ENCODE measurements at regions not wholly inside any gene's neighbourhood (a gene's known extent, or its start where the extent isn't known, plus 50 kb on each side); places are given as distances from the start of the nearest gene placed in this dataset.
"Not testable (repeated sequence)": the region's sequence is repeated elsewhere in the genome, so short reads cannot be mapped to it uniquely, and the experiment has no call there.

DNA sequence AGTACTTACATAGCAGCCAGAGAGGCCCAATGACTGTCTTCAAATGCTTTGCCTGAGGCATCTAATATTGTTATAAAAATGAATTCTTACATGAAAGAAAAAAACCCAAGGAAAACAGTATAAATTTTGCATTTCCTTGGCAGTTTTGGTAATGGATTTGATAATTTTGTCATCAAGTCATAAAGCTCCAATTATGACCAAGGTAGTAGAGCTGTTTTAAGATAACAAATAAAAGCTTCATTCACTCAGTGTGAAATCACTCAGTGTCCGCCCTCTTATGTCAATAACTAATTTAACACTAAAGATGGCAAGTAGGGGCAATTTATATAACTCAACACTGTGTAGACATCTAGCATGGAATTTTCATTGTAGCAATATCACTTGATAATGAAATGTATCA is 193.9 kb downstream of the ANKRD7 start:
- Histone ChIP-seq H3K27ac (ENCODE audit: low read depth, low read length) (no peak overlapping the region), H3K4me3 (ENCODE audit: low read length) (no peak overlapping the region), H3K4me1 (ENCODE audit: insufficient read depth, low read length) (no peaks in the 10 kb centered on the region), H3K9me3 (ENCODE audit: insufficient read depth, low read depth, low read length) (no peaks in the 10 kb centered on the region), H3K36me3 (ENCODE audit: insufficient read depth, low read length) (no peaks in the 10 kb centered on the region), H3K9ac (ENCODE audit: low read depth, low read length) (no peak overlapping the region), H3K27me3 (ENCODE audit: insufficient read depth, low read length) (no peaks in the 10 kb centered on the region)
- no CpG with 5 or more reads among the region's 1 CpG for WGBS

DNA sequence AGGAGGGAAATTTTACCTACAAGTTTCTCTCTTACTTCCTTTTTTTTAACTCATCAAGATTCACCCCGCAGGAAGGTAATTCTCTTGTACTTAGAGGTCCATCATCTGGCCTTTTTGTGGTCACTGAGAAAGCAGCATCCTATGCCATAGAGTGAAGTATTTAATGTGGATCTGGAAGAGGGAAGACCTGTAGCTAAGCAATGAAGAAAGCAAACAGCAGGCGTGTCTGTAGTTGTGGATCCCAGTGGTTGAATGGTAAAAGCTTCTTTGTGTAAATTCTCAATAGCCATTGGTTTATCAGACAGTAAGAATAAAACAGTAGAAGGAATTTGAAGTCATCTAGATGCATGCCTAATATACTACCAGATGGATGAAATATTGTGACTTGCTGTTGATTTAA is 196.4 kb downstream of the ANKRD7 start:
- Histone ChIP-seq H3K9ac (ENCODE audit: low read depth, low read length) (no peak overlapping the region), H3K27ac (ENCODE audit: low read depth, low read length) (no peak overlapping the region), H3K9me3 (ENCODE audit: insufficient read depth, low read depth, low read length) (no peaks in the 10 kb centered on the region), H3K36me3 (ENCODE audit: insufficient read depth, low read length) (no peaks in the 10 kb centered on the region), H3K27me3 (ENCODE audit: insufficient read depth, low read length) (no peaks in the 10 kb centered on the region), H3K4me1 (ENCODE audit: insufficient read depth, low read length) (no peaks in the 10 kb centered on the region), H3K4me3 (ENCODE audit: low read length) (no peak overlapping the region)
- 82% methylated on average over 2 of the region's 2 CpGs for WGBS

DNA sequence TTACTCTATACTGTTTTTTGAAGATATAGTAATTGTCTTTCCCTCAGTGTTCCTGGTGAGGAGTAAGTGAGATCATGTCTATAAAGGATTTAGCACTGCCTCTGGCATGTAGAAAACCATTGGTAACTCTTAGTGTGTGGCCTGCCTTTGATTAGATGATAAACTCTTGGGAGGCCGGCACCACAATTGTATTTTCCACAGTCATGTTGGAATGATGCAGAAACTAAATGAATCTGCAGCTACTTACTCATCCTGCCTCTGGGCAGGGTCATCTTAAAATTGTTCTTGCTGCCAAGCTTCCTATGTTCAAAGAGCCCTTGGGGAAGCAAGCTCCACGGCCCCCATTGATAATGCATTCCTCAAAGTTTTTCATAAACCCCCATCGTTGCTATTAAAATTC is 204.6 kb downstream of the ANKRD7 start:
- no peaks in the 10 kb centered on the region for H3K27me3 ChIP-seq (ENCODE audit: insufficient read depth, low read length)
- no peaks in the 10 kb centered on the region for H3K4me1 ChIP-seq (ENCODE audit: insufficient read depth, low read length)
- H3K9me3 ChIP-seq (ENCODE audit: insufficient read depth, low read depth, low read length) = 0 out of 2 replicates have a peak, but pooled peaks cover 3% of the 10 kb centered on the region
- H3K4me3 ChIP-seq (ENCODE audit: low read length) = no peak overlapping the region
- H3K36me3 ChIP-seq (ENCODE audit: insufficient read depth, low read length) = no peaks in the 10 kb centered on the region
- no peak overlapping the region for H3K27ac ChIP-seq (ENCODE audit: low read depth, low read length)
- WGBS = 65% methylated on average over 3 of the region's 3 CpGs
- no peak overlapping the region for H3K9ac ChIP-seq (ENCODE audit: low read depth, low read length)

DNA sequence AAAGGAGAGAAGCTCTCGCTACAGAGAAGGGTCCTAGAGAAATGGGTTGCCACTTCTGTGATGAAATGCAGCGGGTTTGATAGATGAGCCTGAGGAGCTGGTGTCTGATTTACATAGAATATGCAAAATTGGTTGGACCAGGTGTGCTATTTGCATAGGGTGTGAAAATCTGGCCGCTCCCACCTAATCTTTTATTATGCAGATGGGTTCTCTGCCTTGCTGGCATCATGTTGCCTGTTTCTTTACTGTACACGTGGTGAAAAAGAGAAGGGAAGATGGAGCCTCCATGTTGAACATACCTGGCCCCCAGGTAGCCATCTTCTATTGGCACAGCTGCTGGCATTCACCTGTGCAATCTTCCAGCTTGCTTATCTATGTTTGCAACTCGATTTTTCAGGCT is 212.2 kb downstream of the ANKRD7 start:
- H3K9ac ChIP-seq (ENCODE audit: low read depth, low read length) = no peak overlapping the region
- no peak overlapping the region for H3K4me3 ChIP-seq (ENCODE audit: low read length)
- no peak overlapping the region for H3K27ac ChIP-seq (ENCODE audit: low read depth, low read length)
- no peaks in the 10 kb centered on the region for H3K36me3 ChIP-seq (ENCODE audit: insufficient read depth, low read length)
- H3K27me3 ChIP-seq (ENCODE audit: insufficient read depth, low read length) = no peaks in the 10 kb centered on the region
- no peaks in the 10 kb centered on the region for H3K4me1 ChIP-seq (ENCODE audit: insufficient read depth, low read length)
- H3K9me3 ChIP-seq (ENCODE audit: insufficient read depth, low read depth, low read length) = 0 out of 2 replicates have a peak, but pooled peaks cover 5% of the 10 kb centered on the region
- 74% methylated on average over 5 of the region's 5 CpGs for WGBS

DNA sequence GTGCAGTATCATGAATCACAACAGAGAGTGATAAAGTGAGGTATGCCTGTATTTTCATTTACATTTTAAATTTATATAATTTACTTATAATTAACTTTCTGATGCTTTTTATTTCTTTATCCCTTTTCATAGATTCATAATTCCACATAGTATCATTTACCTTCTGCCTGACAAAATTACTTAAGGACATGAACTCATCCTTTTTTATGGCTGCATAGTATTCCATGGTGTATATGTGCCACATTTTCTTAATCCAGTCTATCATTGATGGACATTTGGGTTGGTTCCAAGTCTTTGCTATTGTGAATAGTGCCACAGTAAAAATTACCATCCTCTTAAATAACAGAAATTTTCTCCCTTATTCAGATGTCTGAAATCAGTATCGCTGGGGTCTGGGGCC is 224.5 kb downstream of the ANKRD7 start:
- H3K4me3 ChIP-seq (ENCODE audit: low read length); H3K4me1 ChIP-seq (ENCODE audit: insufficient read depth, low read length); H3K9ac ChIP-seq (ENCODE audit: low read depth, low read length); H3K9me3 ChIP-seq (ENCODE audit: insufficient read depth, low read depth, low read length); H3K27me3 ChIP-seq (ENCODE audit: insufficient read depth, low read length); H3K27ac ChIP-seq (ENCODE audit: low read depth, low read length); H3K36me3 ChIP-seq (ENCODE audit: insufficient read depth, low read length): not testable (repeated sequence)
- WGBS = 100% methylated on average over 1 of the region's 1 CpG

DNA sequence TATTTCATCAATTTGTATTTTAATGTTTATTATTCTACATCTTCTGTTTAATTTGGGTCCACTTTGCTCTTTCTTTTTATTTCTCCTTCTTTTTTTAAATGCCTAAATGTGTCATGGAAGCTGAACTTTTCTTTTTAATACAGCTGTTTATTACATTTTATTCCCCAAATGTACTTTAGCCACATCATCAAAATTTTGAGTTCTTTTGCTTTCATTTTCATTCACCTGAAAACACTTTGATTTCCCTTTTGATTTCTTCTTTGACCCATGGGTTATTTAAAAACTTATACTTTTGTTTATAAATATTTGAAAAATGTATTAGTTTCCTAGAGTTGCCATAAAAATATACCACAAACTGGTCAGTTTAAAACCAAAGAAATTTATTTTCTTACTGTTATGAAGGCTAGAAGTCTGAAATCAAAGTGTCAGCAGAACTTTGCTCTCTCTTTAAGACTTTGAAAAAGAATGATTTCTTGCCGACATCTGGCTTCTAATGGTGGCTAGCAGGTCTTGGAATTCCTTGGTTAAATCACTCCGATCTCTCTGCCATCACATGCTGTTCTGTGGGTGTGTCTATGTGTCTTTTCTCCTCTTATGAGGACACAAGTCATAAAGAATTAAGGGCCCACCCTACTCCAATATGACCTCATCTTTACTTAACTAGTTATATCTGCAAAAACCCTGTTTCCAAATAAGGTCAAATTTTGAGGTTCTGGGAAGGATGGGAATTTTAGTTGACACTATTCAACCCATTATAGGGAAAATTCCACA is 225.5 kb downstream of the ANKRD7 start:
- Histone ChIP-seq H3K4me3 (ENCODE audit: low read length) (no peak overlapping the region), H3K4me1 (ENCODE audit: insufficient read depth, low read length) (no peaks in the 10 kb centered on the region), H3K27me3 (ENCODE audit: insufficient read depth, low read length) (no peaks in the 10 kb centered on the region), H3K27ac (ENCODE audit: low read depth, low read length) (no peak overlapping the region), H3K9me3 (ENCODE audit: insufficient read depth, low read depth, low read length) (no peaks in the 10 kb centered on the region), H3K36me3 (ENCODE audit: insufficient read depth, low read length) (no peaks in the 10 kb centered on the region), H3K9ac (ENCODE audit: low read depth, low read length) (no peak overlapping the region)
- 97% methylated on average over 2 of the region's 2 CpGs for WGBS

DNA sequence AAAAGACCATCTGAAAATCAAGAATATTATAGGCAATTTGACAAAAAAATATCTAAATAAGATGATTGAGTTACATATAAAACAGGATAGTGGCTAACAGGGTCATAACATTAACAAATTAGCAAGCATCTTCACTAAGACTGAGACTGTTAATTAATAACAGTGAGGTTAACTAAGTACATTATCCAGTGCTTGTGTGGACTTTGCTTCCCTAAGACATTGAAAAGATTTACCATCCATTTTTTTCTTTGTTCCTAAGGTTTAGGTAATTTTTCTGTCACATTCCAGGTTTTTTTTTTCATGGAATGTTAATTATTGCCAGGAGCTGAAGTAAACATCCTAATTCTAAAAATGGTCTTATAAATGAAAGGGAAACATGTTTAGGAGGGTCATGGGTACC is 227.6 kb downstream of the ANKRD7 start:
- H3K4me3 ChIP-seq (ENCODE audit: low read length) = no peak overlapping the region
- no peaks in the 10 kb centered on the region for H3K36me3 ChIP-seq (ENCODE audit: insufficient read depth, low read length)
- H3K27ac ChIP-seq (ENCODE audit: low read depth, low read length) = no peak overlapping the region
- H3K9ac ChIP-seq (ENCODE audit: low read depth, low read length) = no peak overlapping the region
- no peaks in the 10 kb centered on the region for H3K9me3 ChIP-seq (ENCODE audit: insufficient read depth, low read depth, low read length)
- no peaks in the 10 kb centered on the region for H3K4me1 ChIP-seq (ENCODE audit: insufficient read depth, low read length)
- no peaks in the 10 kb centered on the region for H3K27me3 ChIP-seq (ENCODE audit: insufficient read depth, low read length)

DNA sequence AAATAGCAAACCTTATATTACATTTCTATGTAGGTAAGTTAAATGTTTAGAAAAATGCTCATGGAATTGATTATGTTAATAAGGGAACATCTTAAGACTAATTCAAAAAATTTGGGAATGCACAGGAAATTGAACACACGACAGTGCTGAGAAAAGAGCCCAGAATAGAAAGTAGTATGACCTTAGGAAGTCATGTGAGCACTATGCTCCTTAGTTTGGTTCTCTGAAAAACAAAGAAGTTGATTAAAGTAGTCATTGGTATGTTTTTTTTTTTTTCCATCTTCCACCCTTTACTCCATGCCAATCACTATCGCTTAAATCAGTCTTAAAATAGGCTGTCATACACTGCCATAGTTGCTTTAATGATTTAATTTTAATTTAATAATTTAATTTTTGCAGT is 242.9 kb downstream of the ANKRD7 start:
- no peaks in the 10 kb centered on the region for H3K36me3 ChIP-seq (ENCODE audit: insufficient read depth, low read length)

DNA sequence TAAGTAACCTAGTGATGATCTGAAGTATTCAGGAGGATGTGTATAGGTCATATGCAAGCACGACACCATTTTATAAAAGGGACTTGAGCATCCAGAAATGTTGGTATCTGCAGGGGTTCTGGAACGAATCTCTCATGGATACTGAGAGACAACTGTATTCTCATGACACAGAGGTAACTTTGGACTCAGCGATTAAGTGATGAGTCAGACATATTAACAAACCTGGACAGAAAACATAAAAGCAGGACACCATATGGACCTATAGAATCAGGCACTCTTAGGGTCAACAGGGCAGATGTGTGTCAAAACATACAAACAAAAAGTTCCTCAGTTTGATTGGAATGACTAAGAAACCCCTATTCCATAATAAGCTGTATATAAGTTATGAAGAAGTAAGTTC is 248.1 kb downstream of the ANKRD7 start:
- no peaks in the 10 kb centered on the region for H3K9me3 ChIP-seq (ENCODE audit: insufficient read depth, low read depth, low read length)
- H3K27me3 ChIP-seq (ENCODE audit: insufficient read depth, low read length) = no peaks in the 10 kb centered on the region
- no peak overlapping the region for H3K4me3 ChIP-seq (ENCODE audit: low read length)
- H3K36me3 ChIP-seq (ENCODE audit: insufficient read depth, low read length) = no peaks in the 10 kb centered on the region
- H3K4me1 ChIP-seq (ENCODE audit: insufficient read depth, low read length) = no peaks in the 10 kb centered on the region
- H3K9ac ChIP-seq (ENCODE audit: low read depth, low read length) = no peak overlapping the region
- no peak overlapping the region for H3K27ac ChIP-seq (ENCODE audit: low read depth, low read length)
- WGBS = 99% methylated on average over 3 of the region's 3 CpGs

More for the DNA sequence above, 242.9 kb downstream of the ANKRD7 start:
- Histone ChIP-seq H3K27ac (ENCODE audit: low read depth, low read length) (no peak overlapping the region), H3K4me3 (ENCODE audit: low read length) (no peak overlapping the region), H3K4me1 (ENCODE audit: insufficient read depth, low read length) (no peaks in the 10 kb centered on the region), H3K9me3 (ENCODE audit: insufficient read depth, low read depth, low read length) (no peaks in the 10 kb centered on the region), H3K27me3 (ENCODE audit: insufficient read depth, low read length) (no peaks in the 10 kb centered on the region), H3K9ac (ENCODE audit: low read depth, low read length) (no peak overlapping the region)
- 77% methylated on average over 1 of the region's 2 CpGs for WGBS

DNA sequence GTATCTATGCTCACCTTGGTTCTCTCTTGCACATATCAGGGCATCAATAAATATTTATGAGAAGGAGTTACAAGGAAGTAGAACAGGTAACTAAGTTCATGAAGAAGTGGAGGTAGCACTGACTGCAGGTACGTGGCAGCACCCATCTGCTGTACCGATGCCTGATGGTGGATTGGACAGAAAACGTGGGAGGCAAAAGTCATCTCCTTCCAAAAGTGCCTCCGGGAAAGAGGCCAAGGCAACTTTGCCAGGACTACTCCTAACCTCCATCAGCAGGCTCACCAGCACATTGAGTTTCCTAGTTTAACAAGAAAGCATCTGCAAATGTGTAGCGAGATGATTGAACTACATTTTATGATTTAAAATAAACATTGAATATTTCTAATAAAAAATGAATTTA is 248.8 kb downstream of the ANKRD7 start:
- Histone ChIP-seq H3K4me1 (ENCODE audit: insufficient read depth, low read length) (no peaks in the 10 kb centered on the region), H3K27me3 (ENCODE audit: insufficient read depth, low read length) (no peaks in the 10 kb centered on the region)

DNA sequence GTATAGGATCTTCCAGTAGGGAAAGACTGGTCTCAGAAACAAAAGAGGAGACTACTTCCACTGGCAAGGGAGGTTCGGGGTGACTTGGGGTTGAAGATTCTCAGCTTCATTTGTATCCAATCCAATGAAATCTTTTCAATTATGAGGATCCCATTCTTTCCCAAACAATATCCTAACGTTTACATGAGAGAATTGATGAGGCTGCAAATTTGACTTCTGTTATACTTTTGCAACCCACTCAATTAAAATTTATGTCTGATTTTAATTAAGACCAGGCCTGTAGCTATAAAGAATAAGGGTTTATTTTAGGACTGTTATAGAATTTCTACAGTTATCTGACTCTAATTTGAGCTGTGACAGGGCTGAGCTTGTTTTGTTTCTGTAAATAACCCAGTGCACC is 251.5 kb downstream of the ANKRD7 start:
- H3K4me3 ChIP-seq (ENCODE audit: low read length) = no peak overlapping the region
- 90% methylated on average over 2 of the region's 2 CpGs for WGBS
- H3K9me3 ChIP-seq (ENCODE audit: insufficient read depth, low read depth, low read length) = peaks cover under 1% of the 10 kb centered on the region
- H3K36me3 ChIP-seq (ENCODE audit: insufficient read depth, low read length) = no peaks in the 10 kb centered on the region
- H3K27me3 ChIP-seq (ENCODE audit: insufficient read depth, low read length) = no peaks in the 10 kb centered on the region
- no peaks in the 10 kb centered on the region for H3K4me1 ChIP-seq (ENCODE audit: insufficient read depth, low read length)
- no peak overlapping the region for H3K9ac ChIP-seq (ENCODE audit: low read depth, low read length)
- H3K27ac ChIP-seq (ENCODE audit: low read depth, low read length) = no peak overlapping the region

More for the DNA sequence above, 248.8 kb downstream of the ANKRD7 start:
- 88% methylated on average over 4 of the region's 5 CpGs for WGBS
- Histone ChIP-seq H3K27ac (ENCODE audit: low read depth, low read length) (no peak overlapping the region), H3K9me3 (ENCODE audit: insufficient read depth, low read depth, low read length) (no peaks in the 10 kb centered on the region), H3K9ac (ENCODE audit: low read depth, low read length) (no peak overlapping the region), H3K36me3 (ENCODE audit: insufficient read depth, low read length) (no peaks in the 10 kb centered on the region), H3K4me3 (ENCODE audit: low read length) (no peak overlapping the region)

DNA sequence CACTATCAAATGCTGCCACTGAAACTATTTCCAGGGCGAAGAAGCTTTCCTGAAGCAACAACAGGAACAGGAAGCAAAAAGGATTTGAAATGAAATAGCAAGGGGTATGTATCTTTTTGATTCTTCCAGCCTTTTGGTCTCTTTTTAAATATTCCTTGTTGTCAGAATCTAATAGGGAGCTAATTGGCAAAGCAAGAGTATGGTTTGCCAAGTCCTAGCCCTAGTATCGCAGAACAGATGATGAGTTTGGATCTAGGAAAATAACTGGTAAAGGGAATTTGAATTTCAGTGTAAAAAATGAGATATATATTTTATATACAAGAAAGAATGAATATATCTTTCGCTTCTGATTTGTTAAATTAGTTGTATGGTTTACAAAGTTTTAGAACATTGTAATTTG is 252.5 kb downstream of the ANKRD7 start:
- Histone ChIP-seq H3K9ac (ENCODE audit: low read depth, low read length) (no peak overlapping the region), H3K36me3 (ENCODE audit: insufficient read depth, low read length) (no peaks in the 10 kb centered on the region), H3K4me1 (ENCODE audit: insufficient read depth, low read length) (no peaks in the 10 kb centered on the region), H3K27ac (ENCODE audit: low read depth, low read length) (no peak overlapping the region), H3K9me3 (ENCODE audit: insufficient read depth, low read depth, low read length) (peaks cover 8% of the 10 kb centered on the region), H3K27me3 (ENCODE audit: insufficient read depth, low read length) (no peaks in the 10 kb centered on the region), H3K4me3 (ENCODE audit: low read length) (no peak overlapping the region)
- WGBS = 91% methylated on average over 3 of the region's 3 CpGs

Measured in HUES64 (cell line).